NCI-H1417 treated with DMSO at 0.1 percent for 48 hours (cell line): ENCODE measurements at regions not wholly inside any gene's neighbourhood (a gene's known extent, or its start where the extent isn't known, plus 50 kb on each side); places are given as distances from the start of the nearest gene placed in this dataset.

Experiments
- DNase-seq: peaks from one replicate; lab custom pipeline; 2025; lab: John Stamatoyannopoulos, UW

- DNase-seq = no peak
Observed at GRCh38 chrX:11056322-11057176, 54.6 kb upstream of the HCCS start.

- DNase-seq = no peak
Observed at GRCh38 chrX:11059933-11060332, 51.2 kb upstream of the HCCS start.
